NCI-H510A (cell line): ENCODE measurements at regions not wholly inside any gene's neighbourhood (a gene's known extent, or its start where the extent isn't known, plus 50 kb on each side); places are given as distances from the start of the nearest gene placed in this dataset.
"Not testable (repeated sequence)": the region's sequence is repeated elsewhere in the genome, so short reads cannot be mapped to it uniquely, and the experiment has no call there.

Experiments used
- DNase-seq: peaks from one replicate; lab custom pipeline; 2025; lab: John Stamatoyannopoulos, UW

DNA sequence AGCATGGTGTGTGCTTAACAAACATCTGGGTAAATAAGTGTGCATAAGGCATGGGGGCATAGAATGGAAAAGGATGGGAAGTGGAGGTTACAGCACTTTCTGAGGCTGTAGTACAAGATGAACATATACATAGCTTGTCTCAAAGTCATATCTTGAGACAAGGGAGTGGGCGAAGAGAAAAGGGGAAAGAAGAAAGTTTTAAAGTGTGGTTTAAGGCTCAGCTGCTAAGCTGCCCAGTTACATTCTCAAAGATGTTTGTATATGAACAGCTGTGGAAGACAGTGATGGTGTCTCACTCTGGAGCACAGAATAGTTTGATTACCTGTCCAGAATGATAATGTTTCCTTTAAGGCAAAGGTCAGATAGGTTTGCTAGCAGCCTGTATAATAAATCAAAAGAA lies 61.9 kb upstream of the LANCL2 start:
- DNase-seq: no peak

GRCh38 chr7:55304018-55304762 lies 60.9 kb upstream of the LANCL2 start:
- no peak for DNase-seq

DNA sequence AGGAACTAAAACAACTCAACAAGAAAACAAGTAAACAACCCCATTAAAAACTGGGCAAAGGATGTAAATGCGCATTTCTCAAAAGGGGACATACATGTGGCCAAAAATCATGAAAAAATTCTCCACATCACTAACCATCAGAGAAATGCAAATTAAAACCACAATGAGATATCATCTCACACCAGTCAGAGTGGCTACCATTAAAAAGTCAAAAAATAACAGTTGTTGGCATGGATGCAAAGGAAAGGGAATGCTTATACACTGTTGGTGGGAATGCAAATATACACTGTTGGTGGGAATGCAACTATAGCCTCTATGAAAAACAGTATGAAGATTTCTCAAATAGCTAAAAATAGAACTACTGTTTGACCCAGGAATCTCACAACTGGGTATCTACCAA lies 60.0 kb upstream of the LANCL2 start:
- DNase-seq: no peak

DNA sequence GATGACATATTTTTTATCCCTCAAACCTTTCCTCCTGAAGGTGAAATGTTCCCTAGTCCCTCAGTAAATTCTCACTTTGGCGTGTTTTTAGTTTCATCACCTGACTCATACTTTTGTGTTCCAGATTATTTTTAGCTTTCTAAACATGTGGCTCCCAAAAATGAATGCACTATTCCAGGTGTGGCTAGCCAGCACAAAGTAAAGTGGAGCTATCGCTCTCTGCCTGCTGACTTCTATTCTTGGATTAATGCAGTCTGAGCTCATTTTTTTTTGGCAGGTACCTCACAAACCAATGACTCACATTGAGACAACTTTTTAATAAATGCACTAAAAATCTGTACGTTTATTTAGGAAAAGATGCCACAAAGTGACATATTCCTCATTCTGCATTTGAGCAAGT lies 58.8 kb upstream of the LANCL2 start:
- DNase-seq: no peak

- DNase-seq: no peak
Measured at GRCh38 chr7:55307123-55307916, 57.8 kb upstream of the LANCL2 start.

DNA sequence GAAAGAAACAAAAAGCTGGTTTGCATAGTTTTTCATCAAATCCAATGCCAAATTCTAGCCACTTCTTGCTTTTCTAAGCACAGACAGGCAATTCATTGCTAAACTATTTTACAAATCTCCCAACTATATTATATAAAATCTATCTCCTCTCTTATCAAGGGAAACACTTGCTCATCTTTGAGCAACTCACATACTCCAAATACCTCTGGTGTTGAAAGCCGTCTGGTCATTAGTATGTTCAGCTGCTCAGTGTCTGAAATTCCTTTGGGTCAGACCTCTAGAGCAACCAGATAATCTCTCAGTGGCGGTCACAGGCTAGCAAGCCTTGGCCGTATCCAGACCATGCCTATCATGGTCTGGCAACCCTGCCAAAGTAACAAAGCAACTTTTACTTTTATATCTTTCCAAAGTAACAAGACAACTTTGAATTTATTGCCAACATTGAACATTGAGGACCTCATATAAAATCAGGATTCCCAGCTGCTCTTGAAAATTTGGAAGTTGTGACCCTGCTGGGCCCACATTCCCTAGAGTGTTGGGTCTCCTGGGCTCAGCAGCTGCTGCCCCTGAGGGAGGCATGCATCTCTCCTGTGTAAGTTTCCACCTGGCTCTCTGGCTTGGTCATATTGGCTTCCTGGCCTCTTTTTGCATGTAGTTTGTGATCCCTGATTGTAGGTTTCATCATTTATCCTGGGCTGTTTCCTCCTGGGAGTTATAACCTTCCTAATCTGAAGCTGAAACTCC lies 56.8 kb upstream of the LANCL2 start:
- DNase-seq: no peak

GRCh38 chr7:55309040-55309991 lies 55.8 kb upstream of the LANCL2 start:
- no peak for DNase-seq

GRCh38 chr7:55310287-55311025 lies 54.7 kb upstream of the LANCL2 start:
- DNase-seq: no peak

GRCh38 chr7:55311892-55312291 lies 53.2 kb upstream of the LANCL2 start:
- not testable (repeated sequence) for DNase-seq

DNA sequence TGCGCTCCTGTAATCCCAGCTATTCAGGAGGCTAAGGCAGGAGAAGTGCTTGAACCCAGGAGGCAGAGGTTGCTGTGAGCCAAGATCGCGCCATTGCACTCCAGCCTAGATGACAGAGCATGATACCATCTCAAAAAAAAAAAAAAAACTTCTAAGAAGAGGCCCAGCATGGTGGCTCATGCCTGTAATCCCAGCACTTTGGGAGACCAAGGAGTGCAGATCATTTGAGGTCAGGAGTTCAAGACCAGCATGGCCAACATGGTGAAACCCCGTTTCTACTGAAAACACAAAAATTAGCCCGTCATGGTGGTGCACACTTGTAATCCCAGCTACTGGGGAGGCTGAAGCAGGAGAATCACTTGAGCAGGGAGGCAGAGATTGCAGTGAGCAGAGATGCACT lies 51.5 kb upstream of the LANCL2 start:
- not testable (repeated sequence) for DNase-seq

GRCh38 chr7:55314967-55315366 lies 50.2 kb upstream of the LANCL2 start:
- DNase-seq: no peak
